HepG2 (cell line): ENCODE measurements at regions not wholly inside any gene's neighbourhood (a gene's known extent, or its start where the extent isn't known, plus 50 kb on each side); places are given as distances from the start of the nearest gene placed in this dataset.

Experiments
- ATAC-seq: fragments of 200-7000 bp; cut with Tn5 transposase; 3 replicates; pipeline ENCODE4 v1.9.1; 2020; ENCODE audit warnings: mild to moderate bottlenecking, moderate library complexity
- BruUV-seq: library from RNA; stranded (reverse); fragments of 400-500 nt; replicated peaks from 2 replicates; lab custom pipeline; 2021; lab: Mats Ljungman, UMichigan
- CTCF ChIA-PET: fragments of 300-600 bp; formaldehyde crosslinking; extraction: SDS; loops from one replicate; lab custom pipeline; 2021; ENCODE audit warnings: low total read pairs, inconsistent platforms, low intra/inter-chr PET ratio; lab: Yijun Ruan, JAX
- POLR2A ChIA-PET: fragments of 350-600 bp; sonication (Branson Sonifier 250); formaldehyde crosslinking; loops from one replicate; lab custom pipeline; 2020; ENCODE audit warnings: antibody characterized with exemption, inconsistent platforms; lab: Yijun Ruan, JAX
- DNase-seq: peaks from one replicate; pipeline ENCODE4 v3.0.0-alpha.2; 2015; ENCODE audit warnings: low spot score
- FAIRE-seq: peaks from 3 replicates; lab custom pipeline; 2011; peaks lifted over from hg19 to GRCh38; lab: Jason Lieb, UNC
- H2AFZ ChIP-seq: one replicate; pipeline ENCODE4 v1.6.1; 2011; ENCODE audit warnings: low read length, inconsistent platforms
- H3K27ac ChIP-seq: fragments of 300-600 bp; 3 replicates; pipeline ENCODE4 v1.8.0; 2011; ENCODE audit warnings: mixed run types, mild to moderate bottlenecking, mixed read lengths, low read length, inconsistent platforms; ENCODE audit not compliant: insufficient read depth; ENCODE audit errors: extremely low read length
- H3K27me3 ChIP-seq, 2 experiments: fragments of 200-600 bp in 1 of 2; 2 replicates in 1 of 2; 3 replicates in 1 of 2; pipeline versions ENCODE4 v1.6.0 to v1.8.0; 2011; ENCODE audit warnings: low read length in 2 of 2, mild to moderate bottlenecking in 2 of 2, moderate library complexity in 2 of 2, inconsistent platforms in 1 of 2; ENCODE audit not compliant: insufficient read depth in 2 of 2, control insufficient read depth in 1 of 2
- H3K36me3 ChIP-seq, 2 experiments: fragments of 200-600 bp in 1 of 2; replicated peaks in 1 of 2; 2 replicates in 1 of 2; 3 replicates in 1 of 2; pipeline versions ENCODE4 v1.5.1 to v1.8.0; 2011; ENCODE audit warnings: low read length in 2 of 2, inconsistent platforms in 1 of 2; ENCODE audit not compliant: insufficient read depth in 2 of 2, control insufficient read depth in 1 of 2
- H3K4me1 ChIP-seq: 2 replicates; pipeline ENCODE4 v1.5.1; 2012; ENCODE audit warnings: low read length, inconsistent platforms; ENCODE audit not compliant: insufficient read depth
- H3K4me2 ChIP-seq: 2 replicates; pipeline ENCODE4 v1.6.0; 2011; ENCODE audit warnings: low read depth, low read length, inconsistent platforms
- H3K4me3 ChIP-seq, 3 experiments: fragments of 200-600 bp in 1 of 3; sonication (generic), shearing (Covaris generic) in 1 of 3; replicated peaks in 1 of 3; 2 replicates each; pipeline ENCODE4 v1.5.1; 2011 to 2016; ENCODE audit warnings: low read length in 3 of 3, inconsistent platforms in 2 of 3, low read depth in 2 of 3, mild to moderate bottlenecking in 2 of 3, control low read depth in 1 of 3, mixed read lengths in 1 of 3; ENCODE audit not compliant: insufficient read depth in 1 of 3
- H3K79me2 ChIP-seq: one replicate; pipeline ENCODE4 v1.6.1; 2011; ENCODE audit warnings: low read length, inconsistent platforms; ENCODE audit not compliant: insufficient read depth
- H3K9ac ChIP-seq: 2 replicates; pipeline ENCODE4 v1.6.0; 2011; ENCODE audit warnings: mild to moderate bottlenecking, low read depth, low read length, inconsistent platforms; ENCODE audit not compliant: insufficient read depth
- H3K9me3 ChIP-seq: 2 replicates; pipeline ENCODE4 v1.5.1; 2012; ENCODE audit warnings: mild to moderate bottlenecking, low read length
- H4K20me1 ChIP-seq: 2 replicates; pipeline ENCODE4 v1.6.0; 2011; ENCODE audit warnings: inconsistent platforms, mild to moderate bottlenecking, low read length, moderate library complexity; ENCODE audit not compliant: insufficient read depth
- ARID3A ChIP-seq: IDR thresholded peaks from 2 replicates; pipeline ENCODE4 v1.6.1; 2012; ENCODE audit warnings: low read depth, low read length, improper control_type of control experiment
- SAFB2 ChIP-seq: sonication (generic); formaldehyde crosslinking; IDR thresholded peaks from 2 replicates; pipeline ENCODE4 v1.5.1; 2020; ENCODE audit warnings: missing genetic modification reagents, low read depth, mild to moderate bottlenecking, borderline replicate concordance
- ZKSCAN1 ChIP-seq: fragments of 150-350 bp; IDR thresholded peaks from 2 replicates; pipeline ENCODE4 v1.6.1; 2014; ENCODE audit warnings: low read length
- ZNF207 ChIP-seq: fragments of 450-650 bp; IDR thresholded peaks from 2 replicates; pipeline ENCODE4 v1.6.1; 2016; ENCODE audit warnings: antibody characterized with exemption, borderline replicate concordance
- ZNF607 ChIP-seq: sonication (generic); formaldehyde crosslinking; IDR thresholded peaks from 2 replicates; pipeline ENCODE4 v1.5.1; 2020; ENCODE audit warnings: missing genetic modification reagents, mild to moderate bottlenecking, borderline replicate concordance
- WGBS: methylation state at CpG from one replicate; pipeline ENCODE4 v1.1.6; 2017; ENCODE audit warnings: low lambda C conversion rate; 5-methylcytosine and 5-hydroxymethylcytosine counted together
- in situ Hi-C: cut with HindIII; loops from 2 replicates; pipeline ENCODE4 v1.10.0; 2017; ENCODE audit warnings: low pct_unique_long_range_greater_than_20kb; ENCODE audit not compliant: extremely low pct_ligation_motif_present
- intact Hi-C: fragments of 100-400 bp; cut with micrococcal nuclease; formaldehyde crosslinking; loops from one replicate; pipeline ENCODE4 v1.10.0; 2022; ENCODE audit not compliant: unreplicated experiment

GRCh38 chrX:124242131-124242530, 90.3 kb upstream of the TEX13D start:
- CTCF ChIA-PET: no interaction called here
- no peaks in the 10 kb centered on the region for H3K27me3 ChIP-seq
- 14% methylated on average over 5 of the region's 5 CpGs for WGBS
- H2AFZ ChIP-seq: no peak overlapping the region
- no peaks in the 10 kb centered on the region for H3K36me3 ChIP-seq
- FAIRE-seq (no peak), DNase-seq (no peak), ATAC-seq (no peak)
- H3K4me2 ChIP-seq: no peak overlapping the region
- H3K27ac ChIP-seq: no peak overlapping the region
- intact Hi-C loops: no loop called here
- no TSS peak for BruUV-seq
- POLR2A ChIA-PET: no interaction called here
- H3K9me3 ChIP-seq: no peaks in the 10 kb centered on the region
- H3K79me2 ChIP-seq: no peaks in the 10 kb centered on the region
- TF ChIP-seq ZNF607 (CRISPR knock-in tag) (no peak), ARID3A (no peak)
- TF ChIP-seq, all 625 proteins: peak for 0
- in situ Hi-C loops: no loop called here
- Histone ChIP-seq H4K20me1 (no peaks in the 10 kb centered on the region), H3K4me1 (no peaks in the 10 kb centered on the region), H3K4me3 (no peak overlapping the region), H3K9ac (no peak overlapping the region)

- Histone ChIP-seq H3K4me1 (no peaks in the 10 kb centered on the region), H3K27ac (no peak overlapping the region), H3K9me3 (no peaks in the 10 kb centered on the region), H3K36me3 (no peaks in the 10 kb centered on the region), H3K4me2 (no peak overlapping the region), H3K79me2 (no peaks in the 10 kb centered on the region), H3K9ac (no peak overlapping the region), H2AFZ (no peak overlapping the region), H3K27me3 (no peaks in the 10 kb centered on the region), H3K4me3 (no peak overlapping the region), H4K20me1 (no peaks in the 10 kb centered on the region)
- 44% methylated on average over 1 of the region's 1 CpG for WGBS
- FAIRE-seq (no peak), DNase-seq (no peak), ATAC-seq (no peak)
- in situ Hi-C loops: no loop called here
- ChIA-PET POLR2A (no interaction called here), CTCF (no interaction called here)
- intact Hi-C loops: no loop called here
- no TSS peak for BruUV-seq
- TF ChIP-seq ZNF207 (no peak), SAFB2 (CRISPR knock-in tag) (no peak), ZKSCAN1 (no peak)
Measured at GRCh38 chrX:124249345-124249744, 83.1 kb upstream of the TEX13D start.
